Left renal cortex interstitium (tissue), 4 donors: ENCODE measurements at regions not wholly inside any gene's neighbourhood (a gene's known extent, or its start where the extent isn't known, plus 50 kb on each side); places are given as distances from the start of the nearest gene placed in this dataset.

Source experiments
- DNase-seq, 4 donors: peaks; one replicate each; pipeline ENCODE4 v3.0.0-alpha.2; 2013; ENCODE audit warnings: low read depth in 4 of 4, low spot score in 2 of 4, missing footprints in 1 of 4

DNA sequence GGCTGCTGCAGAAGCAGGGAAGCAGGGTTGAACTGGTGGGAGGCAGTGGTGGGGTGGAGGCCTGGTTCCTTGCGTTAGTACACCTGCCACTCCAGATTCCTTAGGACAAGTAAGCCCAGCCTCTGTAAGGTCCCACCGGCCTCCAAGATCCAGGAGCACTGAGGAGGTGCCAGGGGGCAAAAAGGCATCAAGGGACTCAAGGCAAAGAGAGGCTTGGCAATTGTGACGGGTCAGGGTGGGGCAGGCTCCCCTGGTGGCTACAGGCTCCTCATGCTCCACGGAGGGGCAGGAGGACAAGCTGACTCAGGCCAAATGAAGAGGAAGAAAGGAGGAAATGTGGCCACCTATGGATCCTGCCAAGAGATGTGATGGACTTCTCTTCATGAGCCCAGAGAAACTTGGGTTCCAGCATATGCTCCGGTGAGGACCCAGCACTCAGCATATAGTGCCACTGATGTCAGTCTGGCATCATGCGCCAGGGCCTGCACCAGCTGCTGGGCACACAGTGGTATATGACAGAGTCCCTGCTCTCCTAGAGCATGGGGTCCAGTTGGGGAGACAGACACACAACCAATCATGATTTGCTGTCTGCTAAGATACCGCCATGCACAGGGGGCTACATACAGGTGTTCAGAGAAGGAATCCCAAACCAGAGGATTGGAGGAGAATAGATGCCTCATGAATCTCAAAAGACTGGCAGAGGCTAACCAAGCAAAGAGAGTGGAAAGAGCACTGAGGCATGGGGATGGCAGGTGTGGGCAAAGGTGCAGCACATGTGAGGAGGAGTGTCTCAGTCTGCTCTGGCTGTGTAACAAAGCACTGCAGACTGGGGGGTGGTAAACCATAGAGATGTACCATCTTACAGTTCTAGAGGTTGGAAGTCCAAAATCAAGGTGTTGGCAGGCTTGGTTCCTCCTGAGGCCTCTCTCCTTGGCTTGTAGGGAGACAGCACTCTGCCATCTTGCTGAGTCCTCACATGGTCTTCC, 249.7 kb downstream of the RHOU start:
- DNase-seq = no peak

DNA sequence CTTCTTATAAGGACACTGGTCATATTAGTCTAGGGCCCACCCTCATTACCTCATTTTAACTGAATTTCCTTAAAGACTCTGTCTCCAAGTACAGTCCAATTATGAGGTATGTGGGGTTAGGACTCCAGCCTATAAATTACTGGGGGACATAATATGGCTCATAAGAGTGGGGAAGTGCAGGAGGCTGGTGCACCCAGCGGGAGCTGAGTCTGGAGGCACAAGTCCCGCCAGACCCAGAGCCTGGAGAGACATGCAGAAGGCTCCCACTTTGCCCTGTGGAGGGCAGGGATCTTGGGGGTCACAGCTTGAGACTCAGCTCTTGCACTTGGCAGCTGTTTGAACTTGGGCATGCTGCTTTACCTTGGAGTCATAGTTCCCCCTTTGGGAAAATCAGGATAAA, 250.4 kb downstream of the RHOU start:
- no peak for DNase-seq

DNA sequence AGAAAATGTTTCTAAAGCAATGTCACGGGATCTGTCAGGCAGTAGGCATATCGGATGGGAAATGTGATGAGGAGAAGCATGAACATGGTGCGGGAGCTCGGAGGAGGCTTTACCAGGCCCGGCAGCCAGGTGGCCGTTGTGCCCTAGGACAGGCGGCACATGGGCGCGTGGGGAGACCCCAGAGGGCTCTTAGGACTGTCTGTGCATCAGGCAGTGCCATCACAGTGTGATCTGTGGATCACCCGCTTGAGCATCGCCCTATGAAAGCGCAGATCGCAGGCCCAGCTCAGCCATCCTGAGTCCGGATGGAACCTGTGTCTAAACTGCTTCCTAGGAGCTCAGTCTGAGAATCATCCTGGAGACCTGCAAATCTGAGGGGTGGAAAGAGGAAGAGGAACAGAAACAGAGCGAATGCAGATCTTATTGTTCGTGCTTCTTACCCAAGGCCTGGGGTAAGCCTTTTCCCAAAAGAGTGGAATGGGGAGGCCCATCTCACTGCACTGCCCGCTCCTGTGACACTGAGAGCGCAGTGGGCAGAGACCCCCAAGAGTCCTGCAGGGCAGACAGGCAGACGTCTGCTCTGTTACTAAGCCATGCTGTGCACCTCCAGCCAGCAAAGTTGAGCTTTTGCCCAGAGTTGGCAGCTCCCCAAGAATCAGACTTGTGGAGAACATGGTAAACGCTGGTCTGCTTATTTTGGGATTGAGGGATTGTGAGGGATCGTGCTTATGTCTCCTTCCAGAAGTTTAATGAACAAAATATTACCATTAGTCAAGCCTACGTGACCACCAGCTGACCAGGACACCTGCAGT, 251.0 kb downstream of the RHOU start:
- DNase-seq = no peak

DNA sequence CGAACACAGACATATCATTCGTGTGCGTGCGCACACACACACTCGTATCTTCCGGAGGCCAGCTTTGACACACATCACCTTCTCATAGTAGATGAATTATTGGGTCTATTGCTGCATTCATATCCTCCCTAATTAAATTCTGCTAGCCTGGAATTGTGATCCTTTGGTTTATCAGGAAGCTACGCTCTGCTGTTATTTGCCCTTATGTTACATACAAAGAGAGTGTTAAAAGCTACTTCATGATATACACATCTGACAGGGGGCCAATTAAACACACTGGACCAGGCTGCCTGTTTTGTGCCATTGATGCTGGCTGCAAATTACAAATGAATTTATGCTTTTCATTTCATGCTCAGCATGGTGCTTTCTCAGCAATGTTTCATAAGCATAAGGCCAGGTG, 252.0 kb downstream of the RHOU start:
- no peak for DNase-seq

DNA sequence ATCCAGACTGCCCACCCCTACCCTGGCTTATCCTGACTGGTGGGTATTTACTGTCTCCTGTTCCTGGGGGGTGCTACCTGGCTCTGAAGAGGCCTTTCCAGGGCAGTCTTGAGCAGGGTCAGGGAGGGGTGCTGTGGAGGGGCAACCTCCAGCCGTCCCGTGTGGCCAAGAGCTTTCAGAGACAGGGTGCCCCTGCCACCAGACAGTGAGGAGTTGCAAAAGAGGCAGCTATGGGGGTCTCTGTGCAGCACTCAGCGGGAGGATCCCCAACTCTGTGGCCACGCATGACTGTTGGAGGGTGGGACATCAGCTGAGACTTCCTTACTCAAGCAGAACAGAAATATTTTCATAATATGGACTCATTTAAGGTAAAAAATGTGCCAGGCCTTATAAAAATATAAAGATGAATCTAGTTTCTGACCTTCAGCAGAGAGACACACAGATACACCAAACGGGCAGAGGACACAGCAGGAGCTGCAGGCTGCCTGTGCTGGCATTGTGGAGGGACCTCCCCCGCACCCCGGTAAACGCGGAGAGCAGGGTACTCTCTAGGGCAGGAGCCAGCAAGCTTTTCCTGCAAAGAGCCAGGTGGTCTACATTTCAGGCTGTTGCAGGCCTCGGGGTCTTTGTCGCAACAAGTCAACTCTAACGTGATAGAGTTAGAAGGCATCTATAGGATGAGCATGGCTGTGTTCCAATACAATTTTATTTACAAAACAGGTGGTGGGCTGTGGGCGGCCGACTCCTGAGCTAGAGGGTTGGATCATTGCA, 252.6 kb downstream of the RHOU start:
- DNase-seq = no peak

DNA sequence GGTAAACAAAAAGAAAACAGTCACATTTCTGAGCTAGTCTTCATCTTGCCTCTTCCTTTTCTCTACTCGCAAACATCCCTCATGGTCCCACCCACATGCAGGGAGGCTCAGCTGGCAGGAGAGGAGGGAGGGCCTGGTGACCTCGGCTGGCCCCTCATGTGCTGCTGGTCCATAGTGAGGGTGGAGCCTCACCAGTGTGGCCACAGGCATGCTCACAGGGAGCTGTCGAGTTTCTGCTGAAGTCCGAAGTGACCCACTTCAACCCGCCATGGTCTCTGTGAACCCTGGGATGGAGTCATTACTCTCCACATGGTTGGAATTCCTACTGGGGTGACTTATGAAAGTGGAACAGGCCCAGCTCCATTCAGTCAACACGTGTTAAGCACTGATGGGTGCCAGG, 253.4 kb downstream of the RHOU start:
- no peak for DNase-seq

DNA sequence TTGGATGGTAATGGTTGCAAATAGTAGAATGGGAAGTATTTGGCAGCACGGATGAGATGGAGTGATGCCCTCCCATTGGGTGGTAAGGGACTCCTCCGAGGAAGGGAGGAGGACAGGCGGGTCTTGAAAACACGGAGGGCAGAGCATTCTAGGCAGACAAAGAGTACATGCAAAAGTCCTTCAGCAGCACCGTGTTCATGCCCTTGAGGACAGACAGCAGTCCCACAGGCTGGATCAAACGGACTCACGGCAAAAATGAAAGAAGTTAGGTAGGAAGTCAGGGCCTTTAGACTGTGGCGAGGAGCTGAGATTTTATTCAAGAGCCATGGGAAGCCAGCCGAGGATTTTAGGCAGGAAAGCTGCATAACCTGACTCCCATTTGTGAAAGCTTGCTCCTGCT, 253.9 kb downstream of the RHOU start:
- no peak for DNase-seq

DNA sequence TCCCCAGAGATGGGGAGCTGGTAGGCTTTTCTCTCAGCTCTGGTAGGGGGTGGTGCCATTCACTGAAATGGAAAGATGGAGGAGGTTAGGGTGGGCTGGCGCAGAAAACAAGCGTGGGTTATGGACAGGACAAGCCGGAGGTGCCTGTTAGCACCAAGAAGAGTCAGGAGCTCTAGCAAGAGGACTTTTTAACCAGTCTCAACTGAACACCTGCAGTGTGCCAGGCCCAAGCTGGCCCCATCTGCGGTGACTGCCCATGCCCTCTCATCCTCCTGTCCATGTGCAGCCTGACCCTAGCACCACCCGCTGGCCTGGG, 254.4 kb downstream of the RHOU start:
- no peak for DNase-seq

DNA sequence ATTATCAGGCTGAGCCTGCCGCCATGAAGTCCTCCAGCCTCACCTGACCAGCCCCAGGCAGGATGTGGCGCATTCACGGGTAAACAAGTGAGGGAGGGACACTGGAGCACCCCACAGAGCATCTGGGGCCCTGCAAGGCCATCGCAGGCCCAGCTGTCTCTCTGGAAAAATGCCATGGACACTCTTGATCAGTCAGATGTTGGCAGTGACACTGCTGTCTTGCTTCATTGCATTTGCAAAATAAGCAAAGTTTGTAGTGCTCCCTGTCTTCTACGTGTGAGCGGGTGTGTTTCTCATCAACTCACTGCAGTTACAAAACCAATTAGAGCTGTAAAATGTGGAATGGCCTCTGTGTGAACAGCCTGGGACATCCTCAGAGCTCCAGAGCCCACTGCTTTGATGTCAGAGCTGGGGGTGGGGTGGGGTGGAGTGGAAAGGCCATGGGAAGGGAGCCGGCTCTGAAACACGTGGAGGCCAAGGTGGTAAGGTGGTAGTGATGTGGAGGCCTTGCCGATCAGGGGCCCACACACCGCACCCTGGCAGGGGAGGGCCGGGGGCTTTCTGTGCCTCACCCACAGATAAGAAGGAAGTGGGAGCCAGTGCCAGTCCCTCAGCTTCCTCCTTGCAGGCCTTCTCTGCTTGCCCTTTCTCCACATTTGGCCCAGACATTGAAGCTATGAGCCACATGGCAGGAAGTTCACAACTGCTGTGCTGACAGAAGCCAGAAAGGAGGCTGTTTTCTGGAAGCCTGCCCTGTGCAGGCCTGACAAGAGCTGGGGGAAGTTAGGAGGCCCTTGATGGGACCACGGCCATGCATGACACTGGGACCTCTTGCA, 254.9 kb downstream of the RHOU start:
- peak in 3 of 4 donors; percentile 26 to 57 (median 35) for DNase-seq

DNA sequence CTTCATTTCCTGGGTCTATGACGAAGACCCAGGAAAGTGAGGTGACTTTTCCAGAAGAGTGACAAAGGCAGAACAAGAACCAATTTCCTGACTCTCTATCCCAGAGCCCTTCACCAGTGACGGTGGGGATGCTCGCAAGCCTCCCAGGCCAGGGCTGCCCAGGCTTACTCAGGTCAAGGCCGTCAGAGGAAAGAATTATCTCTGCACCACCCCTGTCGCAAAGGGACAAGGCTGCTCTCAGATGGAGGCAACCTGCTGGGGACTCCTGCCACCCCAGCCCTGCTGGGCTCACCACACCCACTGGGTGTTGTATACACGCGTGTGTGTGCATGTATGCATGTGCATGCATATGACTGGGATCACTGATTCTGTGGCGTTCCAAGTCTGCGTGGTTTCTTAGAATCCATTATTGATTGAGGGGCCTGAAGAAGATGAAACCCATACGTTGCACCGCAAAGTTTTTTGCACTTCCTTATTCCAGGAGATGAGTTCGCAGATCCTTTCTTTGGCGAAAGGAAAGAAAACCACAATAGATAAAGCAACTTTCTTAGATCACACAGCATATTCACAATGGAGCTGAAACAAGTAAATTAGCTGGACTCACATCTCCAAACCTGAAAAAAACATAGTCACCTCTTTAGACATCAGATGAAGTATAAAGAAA, 255.8 kb downstream of the RHOU start:
- no peak for DNase-seq

DNA sequence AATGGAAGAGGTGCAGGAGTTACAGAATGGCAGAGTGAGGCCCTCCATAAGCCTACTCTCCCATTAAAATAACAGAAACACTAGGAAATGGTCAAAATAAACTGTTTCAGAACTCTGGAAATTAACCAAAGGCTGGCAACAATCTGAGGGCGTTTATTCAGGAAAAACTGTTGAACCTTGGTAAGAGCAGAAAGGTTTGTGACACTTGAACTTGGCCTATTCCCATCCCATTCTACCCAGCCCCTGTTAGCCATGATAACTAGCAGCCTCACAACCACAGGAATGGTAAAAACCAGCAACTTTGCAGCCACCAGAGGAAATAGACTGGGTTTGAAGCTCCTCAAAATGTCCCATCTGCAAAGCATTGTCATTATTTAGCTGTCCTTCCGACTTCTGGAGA, 256.8 kb downstream of the RHOU start:
- no peak for DNase-seq

DNA sequence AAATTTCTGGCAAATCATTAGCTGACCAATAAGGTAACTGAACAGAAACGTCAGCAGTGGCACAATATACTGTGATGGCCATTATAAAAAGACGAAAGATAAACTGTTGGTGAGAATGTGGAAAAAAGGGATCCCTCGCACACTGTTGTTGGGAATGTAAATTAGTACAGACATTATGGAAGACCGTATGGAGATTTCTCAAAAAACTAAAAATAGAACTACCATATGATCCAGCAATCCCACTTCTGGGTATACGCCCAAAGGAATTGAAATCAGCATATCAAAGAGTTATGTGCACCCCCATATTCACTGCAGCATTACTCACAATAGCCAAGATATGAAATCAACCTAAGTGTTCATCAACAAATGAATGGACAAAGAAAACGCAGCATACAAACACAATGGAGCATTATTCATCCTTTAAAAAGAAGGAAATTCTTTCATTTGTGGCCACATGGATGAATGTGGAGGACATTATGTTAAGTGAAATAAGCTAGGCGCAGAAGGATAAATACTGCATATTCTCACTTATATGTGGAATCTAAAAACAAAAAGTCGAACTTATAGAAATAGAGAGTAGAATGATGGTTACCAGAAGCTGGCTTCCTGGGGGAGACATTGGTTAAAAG, 257.7 kb downstream of the RHOU start:
- DNase-seq = no peak

DNA sequence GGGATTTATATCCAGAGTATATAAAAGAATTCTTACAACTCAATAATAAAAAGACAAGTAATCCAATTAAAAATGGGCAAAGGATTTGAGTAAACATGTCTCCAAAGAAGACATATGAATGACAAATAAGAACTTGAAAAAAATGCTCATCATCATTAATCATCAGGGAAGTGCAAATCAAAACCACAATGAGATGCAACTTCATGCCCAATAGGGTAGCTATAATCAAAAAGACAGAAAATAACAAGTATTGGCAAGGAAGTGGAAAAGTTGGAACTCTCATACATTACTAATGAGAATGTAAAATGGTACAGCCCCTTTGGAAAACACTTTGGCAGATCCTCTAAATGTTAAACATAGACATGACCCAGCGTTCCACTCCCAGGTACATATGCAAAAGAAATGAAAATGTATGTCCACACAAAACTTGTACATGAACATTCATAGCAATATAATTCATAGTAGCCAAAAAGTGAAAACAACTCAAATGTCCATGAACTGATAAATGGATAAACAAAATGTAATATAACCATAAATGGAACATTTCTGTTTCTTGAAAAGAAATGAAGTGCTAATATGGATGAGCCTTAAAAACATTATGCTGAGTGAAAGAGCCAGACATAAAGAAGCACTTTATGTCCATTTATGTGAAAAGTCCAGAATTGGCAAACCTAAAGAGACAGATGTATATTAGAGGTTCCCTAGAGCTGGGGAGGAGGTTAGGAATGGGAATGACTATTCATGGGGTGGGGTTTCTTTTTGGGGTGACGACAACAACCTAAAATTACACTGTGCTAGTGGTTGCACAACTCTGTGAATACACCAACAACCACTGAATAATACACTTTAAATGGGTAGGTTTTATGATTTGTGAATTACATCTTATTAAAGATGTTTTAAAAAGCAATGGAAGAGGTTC, 259.7 kb downstream of the RHOU start:
- DNase-seq = no peak

DNA sequence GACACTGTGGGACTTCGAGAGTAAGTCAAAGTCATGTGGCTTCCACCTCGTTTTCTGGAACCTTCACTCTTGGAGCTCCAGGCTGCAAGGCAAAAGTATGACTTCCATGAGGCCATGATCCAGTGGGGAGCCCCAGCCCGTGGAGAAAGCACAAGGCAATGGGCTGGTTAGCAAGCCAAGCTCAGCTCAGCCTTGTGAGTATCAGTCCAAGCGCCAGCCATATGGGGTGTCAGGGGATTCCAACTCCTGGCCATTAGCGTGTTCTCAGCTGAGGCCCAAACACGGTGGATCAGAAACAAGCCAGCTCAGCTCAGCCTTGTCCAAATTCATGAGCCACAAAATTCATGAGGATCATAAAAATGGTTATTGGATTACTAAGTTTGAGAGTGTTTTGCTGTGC, 261.0 kb downstream of the RHOU start:
- no peak for DNase-seq

DNA sequence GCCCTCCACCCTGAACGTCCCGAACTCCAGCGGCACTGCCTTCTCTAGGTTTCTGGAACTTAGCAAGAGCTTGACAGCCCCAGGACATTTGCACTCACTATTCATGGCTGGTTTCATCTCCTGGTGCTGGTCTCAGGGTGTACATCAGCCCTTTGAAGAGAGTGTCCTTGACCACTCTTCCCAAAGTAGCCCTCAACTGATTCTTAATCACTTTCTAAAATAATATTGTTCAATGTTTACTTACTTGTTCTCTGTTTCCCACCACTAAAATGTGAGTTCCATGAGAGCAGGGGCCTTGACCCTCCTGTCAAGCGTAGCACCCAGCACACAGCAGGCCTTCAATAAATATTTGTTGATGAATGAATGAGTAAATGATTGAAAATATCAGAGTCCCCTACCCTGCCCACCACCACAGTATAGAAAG, 262.5 kb downstream of the RHOU start:
- no peak for DNase-seq

DNA sequence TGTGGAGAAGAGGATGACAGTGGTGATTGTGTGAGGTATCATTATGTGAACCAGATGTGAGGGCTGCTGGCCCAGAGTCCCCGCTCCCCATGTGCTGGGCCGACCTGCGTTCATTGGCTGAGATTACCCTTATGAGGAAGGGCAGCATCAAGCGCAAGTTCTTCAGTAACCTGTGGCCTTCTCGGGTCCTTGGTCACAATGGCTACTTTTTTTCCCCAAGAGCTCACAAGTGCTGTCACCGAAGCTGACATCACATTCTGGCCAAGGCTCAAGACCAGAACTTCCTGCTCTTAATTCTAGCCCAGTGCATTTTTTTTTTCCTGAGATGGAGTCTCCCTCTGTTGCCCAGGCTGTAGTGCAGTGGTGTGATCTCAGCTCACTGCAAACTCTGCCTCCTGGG, 262.9 kb downstream of the RHOU start:
- DNase-seq = no peak

DNA sequence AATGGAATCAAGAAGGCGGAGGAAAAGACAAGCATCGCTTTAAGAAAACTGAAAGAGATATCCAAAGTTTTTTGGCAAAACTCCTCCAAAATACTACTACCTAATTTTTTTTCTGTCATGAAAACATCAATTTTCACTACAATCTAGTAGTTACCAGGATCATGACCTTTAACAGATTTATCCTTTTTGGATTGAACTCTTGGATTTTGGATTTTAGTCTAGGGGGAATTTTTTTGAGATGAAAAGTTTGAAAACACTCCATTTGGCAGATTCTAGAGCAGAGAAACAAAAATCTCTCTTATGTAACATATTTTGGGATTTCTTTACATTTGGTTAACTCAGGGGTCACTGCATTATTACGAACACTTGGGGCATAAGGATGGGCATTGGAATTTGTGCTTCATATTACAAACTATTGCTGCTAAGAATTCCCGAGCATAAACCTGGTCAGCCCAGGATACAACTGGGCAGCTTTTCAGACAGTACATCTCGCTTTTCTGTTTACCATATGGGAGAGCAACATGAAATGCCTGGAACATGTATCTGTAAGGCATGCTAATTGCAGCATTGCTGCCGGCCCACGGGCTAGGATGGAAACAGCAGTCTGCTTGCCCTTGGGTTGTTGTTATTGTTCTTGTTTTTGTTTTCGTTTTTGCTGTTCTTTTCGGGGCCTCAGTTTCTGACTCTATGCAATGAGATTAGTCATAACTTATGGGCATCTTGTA, 264.3 kb downstream of the RHOU start:
- no peak for DNase-seq

DNA sequence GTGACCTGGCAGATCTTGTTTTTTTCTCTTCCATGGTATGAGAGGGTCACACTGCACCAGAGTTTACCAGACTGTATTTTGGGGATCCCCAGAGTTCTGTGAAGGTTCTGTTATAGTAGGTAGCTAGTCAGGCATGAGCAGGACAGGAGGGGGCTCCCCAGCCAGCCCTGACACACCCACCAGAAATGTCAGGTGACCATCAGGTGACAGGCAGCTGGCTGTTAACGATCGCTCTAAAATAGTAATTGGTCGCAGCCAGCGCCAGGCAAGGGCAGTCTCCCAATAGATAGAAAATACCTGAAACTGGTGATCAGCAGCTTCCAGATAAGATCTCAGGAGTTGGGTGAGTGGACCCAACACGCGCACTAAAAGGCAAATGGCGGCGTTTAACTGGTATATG, 264.9 kb downstream of the RHOU start:
- DNase-seq = no peak
